ENCODE measurements at regions not wholly inside any gene's neighbourhood (a gene's known extent, or its start where the extent isn't known, plus 50 kb on each side); places are given as distances from the start of the nearest gene placed in this dataset.
A peak's percentile ranks its signal among the peaks of the same experiment; 100 is the strongest.

- BruUV-seq (replicated peaks): no TSS peak
- CTCF ChIA-PET: no interaction called here
These were observed 119.8 kb upstream of the IRF2BP2 start for GRCh38 chr1:234729561-234730474.

GRCh38 chr1:234728740-234729139 is 118.8 kb upstream of the IRF2BP2 start:
- no peak for TF ChIP-seq CTCF (IDR thresholded peaks at IDR 0.05; ENCODE audit: unreplicated experiment)
- no peak for DNase-seq (ENCODE audit: unreplicated experiment)
- no peak overlapping the region for H3K27ac Mint-ChIP-seq (ENCODE audit: low read depth, unreplicated experiment)
- H3K27me3 Mint-ChIP-seq (ENCODE audit: insufficient read depth, unreplicated experiment): no peaks in the 10 kb centered on the region
- no TSS peak for BruUV-seq (replicated peaks)
- ChIA-PET POLR2A (interaction anchor here (0.6 to 12.7 kb wide), 5 partner anchors 12 to 339 kb away, joined by 3 to 563 read pairs (median 3); partner anchors contain the start of gene IRF2BP2), CTCF (interaction anchor here (0.7 to 1.2 kb wide), 3 partner anchors 24 to 342 kb away, joined by 3 to 5 read pairs (median 4); no protein-coding TSS in a partner anchor)
- no peaks in the 10 kb centered on the region for H3K9me3 Mint-ChIP-seq (ENCODE audit: unreplicated experiment)
- no peak overlapping the region for H3K4me3 Mint-ChIP-seq (ENCODE audit: unreplicated experiment)
- intact Hi-C loops (cut with micrococcal nuclease): no loop called here
- peaks cover 51% of the 10 kb centered on the region for H3K4me1 Mint-ChIP-seq (ENCODE audit: insufficient read depth, unreplicated experiment)
- no peaks in the 10 kb centered on the region for H3K36me3 Mint-ChIP-seq (ENCODE audit: insufficient read depth, unreplicated experiment)

More at GRCh38 chr1:234729561-234730474, 119.8 kb upstream of the IRF2BP2 start:
- Mint-ChIP-seq H3K36me3 (ENCODE audit: insufficient read depth, unreplicated experiment) (no peaks in the 10 kb centered on the region), H3K27ac (ENCODE audit: low read depth, unreplicated experiment) (no peak overlapping the region), H3K4me1 (ENCODE audit: insufficient read depth, unreplicated experiment) (peaks cover 42% of the 10 kb centered on the region), H3K4me3 (ENCODE audit: unreplicated experiment) (no peak overlapping the region), H3K9me3 (ENCODE audit: unreplicated experiment) (no peaks in the 10 kb centered on the region), H3K27me3 (ENCODE audit: insufficient read depth, unreplicated experiment) (no peaks in the 10 kb centered on the region)
- DNase-seq (ENCODE audit: unreplicated experiment): no peak
- POLR2A ChIA-PET: interaction anchor here (0.6 to 12.7 kb wide), 3 partner anchors 117 to 415 kb away, joined by 3 to 563 read pairs (median 3); partner anchors contain the start of gene IRF2BP2
- intact Hi-C loops (cut with micrococcal nuclease): no loop called here
- TF ChIP-seq CTCF (IDR thresholded peaks at IDR 0.05; ENCODE audit: unreplicated experiment): no peak

- BruUV-seq (replicated peaks): no TSS peak
- no peaks in the 10 kb centered on the region for H3K36me3 Mint-ChIP-seq (ENCODE audit: insufficient read depth, unreplicated experiment)
- H3K4me3 Mint-ChIP-seq (ENCODE audit: unreplicated experiment): no peak overlapping the region
- H3K4me1 Mint-ChIP-seq (ENCODE audit: insufficient read depth, unreplicated experiment): peaks cover 63% of the 10 kb centered on the region
- ChIA-PET POLR2A (interaction anchor here (1.0 to 12.7 kb wide), 8 partner anchors 8 to 343 kb away, joined by 3 to 563 read pairs (median 4); partner anchors contain the start of gene IRF2BP2), CTCF (interaction anchor here (0.6 to 8.3 kb wide), 7 partner anchors 115 to 715 kb away, joined by 3 to 76 read pairs (median 4); partner anchors contain the start of gene IRF2BP2)
- H3K27me3 Mint-ChIP-seq (ENCODE audit: insufficient read depth, unreplicated experiment): no peaks in the 10 kb centered on the region
- peak overlapping the region; percentile 28 for H3K27ac Mint-ChIP-seq (ENCODE audit: low read depth, unreplicated experiment)
- intact Hi-C loops (cut with micrococcal nuclease): no loop called here
- no peak for DNase-seq (ENCODE audit: unreplicated experiment)
- TF ChIP-seq CTCF (IDR thresholded peaks at IDR 0.05; ENCODE audit: unreplicated experiment): no peak
- no peaks in the 10 kb centered on the region for H3K9me3 Mint-ChIP-seq (ENCODE audit: unreplicated experiment)
These were observed 117.3 kb upstream of the IRF2BP2 start for GRCh38 chr1:234727018-234727940.
